Upper lobe of left lung (tissue), 4 donors: ENCODE measurements at regions not wholly inside any gene's neighbourhood (a gene's known extent, or its start where the extent isn't known, plus 50 kb on each side); places are given as distances from the start of the nearest gene placed in this dataset.
"Not testable (repeated sequence)": the region's sequence is repeated elsewhere in the genome, so short reads cannot be mapped to it uniquely, and the experiment has no call there.

Experiments
- POLR2A ChIP-seq, 4 donors: fragments of 450-650 bp; IDR thresholded peaks; one replicate each; pipeline ENCODE4 v1.5.1; 2016 to 2017; ENCODE audit warnings: antibody characterized with exemption in 4 of 4, mild to moderate bottlenecking in 2 of 4
- POLR2AphosphoS5 ChIP-seq, 2 donors: sonication (generic); formaldehyde crosslinking; IDR thresholded peaks; one replicate each; pipeline ENCODE4 v1.5.1; 2017; ENCODE audit warnings: antibody characterized with exemption in 2 of 2
- TF ChIP-seq, protein P1 (sequence below), 6 experiments: fragments of 450-650 bp in 4 of 6; fragments of 200-600 bp in 2 of 6; sonication (generic) in 2 of 6; IDR thresholded peaks; one replicate each; pipeline ENCODE4 v1.5.1; 2016 to 2019; ENCODE audit warnings: antibody characterized with exemption in 6 of 6

DNA sequence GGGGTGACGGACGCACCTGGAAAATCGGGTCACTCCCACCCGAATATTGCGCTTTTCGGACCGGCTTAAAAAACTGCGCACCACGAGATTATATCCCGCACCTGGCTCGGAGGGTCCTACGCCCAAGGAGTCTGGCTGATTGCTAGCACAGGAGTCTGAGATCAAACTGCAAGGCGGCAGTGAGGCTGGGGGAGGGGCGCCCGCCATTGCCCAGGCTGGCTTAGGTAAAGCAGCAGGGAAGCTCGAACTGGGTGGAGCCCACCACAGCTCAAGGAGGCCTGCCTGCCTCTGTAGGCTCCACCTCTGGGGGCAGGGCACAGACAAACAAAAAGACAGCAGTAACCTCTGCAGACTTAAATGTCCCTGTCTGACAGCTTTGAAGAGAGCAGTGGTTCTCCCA, 1760.6 kb upstream of the CDH9 start:
- not testable (repeated sequence) for TF ChIP-seq POLR2AphosphoS5, POLR2A (IDR thresholded peaks at IDR 0.05)
- TF ChIP-seq, protein P1, sequence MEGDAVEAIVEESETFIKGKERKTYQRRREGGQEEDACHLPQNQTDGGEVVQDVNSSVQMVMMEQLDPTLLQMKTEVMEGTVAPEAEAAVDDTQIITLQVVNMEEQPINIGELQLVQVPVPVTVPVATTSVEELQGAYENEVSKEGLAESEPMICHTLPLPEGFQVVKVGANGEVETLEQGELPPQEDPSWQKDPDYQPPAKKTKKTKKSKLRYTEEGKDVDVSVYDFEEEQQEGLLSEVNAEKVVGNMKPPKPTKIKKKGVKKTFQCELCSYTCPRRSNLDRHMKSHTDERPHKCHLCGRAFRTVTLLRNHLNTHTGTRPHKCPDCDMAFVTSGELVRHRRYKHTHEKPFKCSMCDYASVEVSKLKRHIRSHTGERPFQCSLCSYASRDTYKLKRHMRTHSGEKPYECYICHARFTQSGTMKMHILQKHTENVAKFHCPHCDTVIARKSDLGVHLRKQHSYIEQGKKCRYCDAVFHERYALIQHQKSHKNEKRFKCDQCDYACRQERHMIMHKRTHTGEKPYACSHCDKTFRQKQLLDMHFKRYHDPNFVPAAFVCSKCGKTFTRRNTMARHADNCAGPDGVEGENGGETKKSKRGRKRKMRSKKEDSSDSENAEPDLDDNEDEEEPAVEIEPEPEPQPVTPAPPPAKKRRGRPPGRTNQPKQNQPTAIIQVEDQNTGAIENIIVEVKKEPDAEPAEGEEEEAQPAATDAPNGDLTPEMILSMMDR (IDR thresholded peaks at IDR 0.05), result not testable (repeated sequence)
